Activated T-cell treated with anti-CD3 and anti-CD28 coated beads, Interleukin-2, amount 50 U/mL, for 1 hour (primary cell): ENCODE measurements at regions not wholly inside any gene's neighbourhood (a gene's known extent, or its start where the extent isn't known, plus 50 kb on each side); places are given as distances from the start of the nearest gene placed in this dataset.
"Not testable (repeated sequence)": the region's sequence is repeated elsewhere in the genome, so short reads cannot be mapped to it uniquely, and the experiment has no call there.

ENCODE experiments used
- DNase-seq: peaks from one replicate; pipeline ENCODE4 v3.0.0-alpha.2; 2020

DNA sequence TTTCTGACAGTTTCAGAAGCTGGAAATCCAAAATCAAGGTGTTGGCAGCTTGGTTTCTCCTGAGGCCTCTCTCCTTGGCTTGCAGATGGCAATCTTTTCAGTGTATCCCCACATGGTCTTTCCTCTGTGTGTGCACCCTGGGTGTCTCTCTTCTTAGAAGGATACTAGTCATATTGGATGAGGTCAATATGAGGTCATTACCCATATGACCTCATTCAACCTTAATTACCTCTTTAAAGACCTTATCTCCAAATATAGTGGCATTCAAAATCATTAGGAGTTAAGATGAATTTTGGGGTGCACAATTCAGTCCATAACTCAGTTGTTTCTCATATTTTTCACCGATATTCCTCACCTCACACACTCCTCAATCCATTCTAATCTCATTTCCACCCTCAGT is 92.4 kb upstream of the TGM3 start:
- no peak for DNase-seq

DNA sequence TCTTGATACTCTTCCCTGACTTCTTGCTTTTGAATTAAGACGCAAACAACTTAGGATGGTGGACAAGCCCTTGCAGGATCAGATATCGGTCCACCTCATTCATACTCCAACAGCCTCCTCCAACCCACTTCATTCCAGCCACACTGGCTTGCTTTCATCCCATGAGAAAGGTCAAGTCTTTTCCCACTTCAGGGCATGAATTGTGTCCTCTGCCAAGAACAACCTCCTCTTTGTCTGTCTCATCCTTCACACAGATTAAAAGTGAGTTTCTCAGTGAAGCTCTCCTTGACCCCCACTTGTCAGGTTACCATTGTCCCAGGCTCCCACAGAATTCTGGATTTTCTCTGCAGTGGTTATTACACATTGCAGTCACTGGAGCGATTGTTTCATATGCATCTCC is 91.8 kb upstream of the TGM3 start:
- no peak for DNase-seq

DNA sequence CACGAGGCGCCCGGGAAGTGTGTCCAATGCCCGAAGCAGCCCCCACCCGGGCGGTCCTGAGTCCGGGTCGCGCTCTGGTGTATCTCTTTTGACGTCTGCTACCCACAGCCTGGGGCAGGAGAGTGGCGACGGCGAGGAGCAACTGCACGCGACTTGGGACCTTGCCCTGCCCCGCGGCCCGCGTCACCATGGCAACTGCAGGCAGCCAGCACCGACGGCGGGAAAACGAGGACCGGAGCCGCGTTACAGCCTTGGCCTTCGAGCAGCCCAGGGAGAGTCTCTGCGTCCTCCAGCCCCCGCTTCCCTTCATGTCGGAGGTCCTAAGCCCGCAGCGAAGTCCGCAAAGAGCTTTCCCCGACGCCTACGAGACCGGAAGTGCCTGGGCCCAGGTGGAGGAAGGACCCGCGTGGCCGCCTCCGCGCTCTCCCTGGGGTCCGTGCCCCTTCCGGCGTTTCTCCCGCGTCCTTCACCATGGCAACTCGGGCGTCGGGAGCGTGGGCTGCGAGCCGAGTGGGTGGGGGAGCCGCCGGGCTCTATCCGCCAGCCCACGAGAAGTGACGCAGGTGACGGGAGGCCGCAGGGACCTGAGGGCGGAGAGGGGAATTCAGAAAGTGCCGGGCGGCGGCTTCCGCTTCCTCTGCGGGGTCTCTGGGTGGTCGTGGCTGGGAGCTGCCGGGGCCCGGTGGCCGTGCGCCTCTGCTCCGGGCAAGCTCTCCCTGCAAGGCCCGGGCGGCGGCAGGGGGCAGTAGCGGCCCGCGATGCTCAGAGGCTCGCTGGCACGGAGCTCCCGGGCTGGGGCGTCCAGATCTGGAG is 88.6 kb upstream of the TGM3 start:
- DNase-seq, result peak; percentile 67

DNA sequence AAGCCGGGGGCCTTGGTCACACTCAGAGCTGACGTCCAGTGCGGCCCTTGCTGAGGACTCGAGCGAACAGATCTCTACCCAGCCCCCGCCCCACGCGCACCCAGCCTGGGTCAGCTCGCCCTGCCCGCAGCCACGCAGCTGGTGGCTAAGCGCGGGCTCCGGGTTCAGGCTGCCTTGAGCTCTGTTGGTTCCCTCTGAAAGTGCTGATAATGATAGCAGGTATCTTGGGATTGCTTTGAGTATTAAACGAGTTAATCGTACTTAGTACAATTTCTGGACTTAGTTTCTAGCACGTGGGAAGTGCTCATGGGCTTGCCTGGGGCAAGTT is 88.1 kb upstream of the TGM3 start:
- no peak for DNase-seq

DNA sequence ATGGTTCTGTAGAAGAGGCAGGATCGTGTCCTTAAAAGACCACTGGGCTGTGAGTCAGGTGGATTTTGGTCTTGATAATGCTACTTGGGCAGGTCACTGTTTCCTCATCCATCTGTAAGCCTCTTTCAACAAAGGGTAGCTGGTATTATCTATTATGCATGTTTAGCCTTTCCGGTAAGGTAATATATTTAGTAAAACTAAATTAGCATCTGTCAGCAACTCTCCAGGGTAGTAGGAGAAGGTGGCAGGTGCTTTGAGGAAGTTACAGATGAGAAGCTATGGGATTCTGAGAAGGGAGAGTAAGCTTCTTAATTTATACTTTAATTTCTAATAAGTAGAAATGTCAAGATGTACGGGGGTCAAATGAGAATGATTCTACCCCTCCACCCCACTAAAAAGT is 86.9 kb upstream of the TGM3 start:
- DNase-seq, result no peak

DNA sequence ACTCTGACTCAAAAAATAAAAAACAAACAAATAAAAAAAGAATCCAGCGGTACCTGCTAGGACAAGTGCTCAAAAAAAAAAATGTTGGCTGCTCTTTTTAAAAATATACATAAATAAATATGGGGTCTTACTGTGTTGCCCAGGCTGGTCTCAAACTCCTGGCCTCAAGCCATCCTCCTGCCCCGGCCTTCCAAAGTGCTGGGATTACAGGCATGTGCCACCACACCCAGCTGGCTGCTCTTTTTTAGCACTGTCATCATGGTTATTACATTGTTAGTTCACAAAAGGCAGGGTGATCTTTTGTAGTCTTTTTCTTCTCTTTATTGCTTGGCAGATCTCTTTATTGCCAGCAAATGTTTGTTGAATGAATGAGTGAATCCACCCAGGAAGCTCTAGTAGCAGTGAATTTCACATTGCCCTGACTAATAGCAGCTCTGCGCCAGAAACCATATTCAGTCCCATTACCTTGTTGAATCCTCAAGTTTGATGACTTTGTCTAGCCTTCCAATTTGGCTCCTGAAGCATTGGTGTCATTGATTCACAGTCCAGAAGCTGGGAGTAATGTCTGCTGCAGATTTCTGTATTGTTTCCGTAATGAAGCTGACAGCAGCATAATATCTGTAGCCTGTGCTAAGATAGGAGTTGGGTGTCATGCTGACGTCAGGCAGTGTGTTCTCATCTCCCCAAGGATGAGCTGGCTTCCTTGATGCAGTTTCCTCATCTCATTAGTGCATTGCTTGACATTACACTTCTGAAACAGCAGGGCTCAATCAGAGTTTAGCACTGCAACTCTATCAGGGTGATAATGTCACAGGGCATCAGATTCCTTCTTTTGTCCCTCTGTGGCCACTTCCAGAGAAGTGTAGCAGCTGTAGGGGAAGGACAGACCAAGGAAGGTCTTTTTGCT is 84.9 kb upstream of the TGM3 start:
- no peak for DNase-seq

DNA sequence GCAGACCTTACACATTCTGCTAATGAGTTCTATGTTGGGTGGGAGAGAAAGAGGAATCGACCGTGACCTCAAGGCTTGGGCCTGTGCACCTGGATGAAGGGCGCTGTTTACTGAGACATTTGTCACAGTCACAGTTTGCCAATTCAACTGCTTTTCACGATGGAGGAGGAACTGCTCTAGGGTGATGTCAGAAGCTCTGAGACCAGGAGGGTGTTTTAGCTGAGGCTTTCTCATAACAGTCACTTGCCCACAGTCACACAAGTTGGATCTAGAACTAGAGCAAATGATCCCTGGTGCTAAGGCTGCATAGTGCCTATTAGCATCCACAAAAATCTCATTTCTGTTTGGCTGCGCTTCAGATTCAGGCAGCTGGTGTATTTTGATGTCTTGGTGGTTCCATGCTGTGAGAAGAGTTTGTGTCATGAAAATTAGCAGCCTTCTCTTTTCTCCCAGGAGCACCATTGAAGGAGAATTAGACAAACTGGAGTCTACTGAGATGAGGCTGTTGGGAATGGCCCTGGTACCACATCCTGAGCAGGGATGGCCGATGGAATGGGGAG is 83.3 kb upstream of the TGM3 start:
- no peak for DNase-seq

DNA sequence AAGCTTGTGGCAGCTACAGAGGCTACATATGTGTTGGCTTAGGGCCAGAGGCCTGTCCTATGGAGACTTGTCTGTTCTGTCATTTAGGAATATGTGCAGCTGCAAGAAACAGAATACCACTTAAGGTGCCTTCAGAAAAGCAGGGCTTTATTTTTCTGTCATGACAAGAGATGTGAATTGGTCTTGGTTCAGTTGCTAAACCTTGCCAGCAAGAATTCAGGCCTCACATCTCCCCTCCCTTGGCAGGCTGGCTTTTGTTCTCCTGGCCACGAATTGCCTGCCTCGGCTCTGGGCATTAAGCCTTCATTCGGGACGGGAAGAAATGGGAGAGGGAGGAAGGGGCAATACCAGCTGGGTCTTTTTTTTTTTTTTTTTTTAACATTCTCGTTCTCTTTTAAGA is 82.4 kb upstream of the TGM3 start:
- no peak for DNase-seq

DNA sequence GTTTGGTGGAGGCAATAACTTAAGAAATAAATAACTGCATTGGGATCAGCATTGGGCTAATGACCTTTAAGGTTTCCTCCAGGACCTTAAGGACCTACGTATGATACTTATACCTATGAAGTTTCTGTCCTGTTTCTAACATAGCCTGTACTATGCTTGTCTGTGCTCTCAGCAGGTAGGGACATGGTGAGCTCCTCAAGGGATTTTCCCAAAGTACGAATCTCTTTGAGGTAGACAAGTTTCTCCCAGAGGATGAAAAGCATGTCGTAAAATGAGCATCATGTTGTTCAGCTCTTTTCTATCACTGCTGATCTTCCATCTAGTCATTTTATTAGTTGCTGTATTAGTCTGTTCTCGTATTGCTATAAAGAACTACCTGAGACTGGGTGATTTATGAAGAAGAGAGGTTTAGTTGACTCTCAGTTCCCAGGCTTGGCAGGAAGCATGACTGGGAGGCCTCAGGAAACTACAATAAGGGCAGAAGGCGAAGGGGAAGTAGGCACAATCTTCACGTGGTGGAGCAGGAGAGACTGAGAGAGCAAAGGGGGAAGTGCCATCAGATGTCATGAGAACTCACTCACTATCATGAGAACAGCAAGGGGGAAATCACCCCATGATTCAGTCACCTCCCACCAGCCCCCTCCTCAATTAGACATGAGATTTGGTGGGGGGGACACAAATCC is 77.8 kb upstream of the TGM3 start:
- no peak for DNase-seq

DNA sequence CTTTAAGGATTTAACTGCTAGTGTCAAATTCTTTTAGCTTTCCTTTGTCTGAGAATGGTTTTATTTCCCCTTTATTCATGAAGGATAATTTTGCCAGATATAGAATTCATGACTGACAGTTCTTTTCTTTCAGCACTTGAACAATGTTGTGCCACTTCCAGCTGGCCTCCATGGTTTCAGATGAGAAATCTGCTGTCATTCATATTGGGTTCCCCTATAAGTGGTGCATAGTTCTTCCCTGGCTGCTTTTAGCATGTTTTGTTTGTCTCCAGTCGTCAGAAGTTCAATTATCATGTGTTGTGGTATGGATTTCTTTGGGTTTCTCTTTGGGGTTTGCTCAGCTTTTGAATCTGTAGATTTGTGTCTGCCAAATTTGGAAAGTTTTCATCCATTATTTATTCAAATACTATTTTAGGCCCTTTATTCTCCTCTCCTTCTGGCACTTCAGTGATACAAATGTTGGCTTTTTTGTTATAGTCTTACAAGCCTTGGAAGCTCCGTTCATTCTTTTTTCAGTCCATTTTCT is 76.3 kb upstream of the TGM3 start:
- no peak for DNase-seq

DNA sequence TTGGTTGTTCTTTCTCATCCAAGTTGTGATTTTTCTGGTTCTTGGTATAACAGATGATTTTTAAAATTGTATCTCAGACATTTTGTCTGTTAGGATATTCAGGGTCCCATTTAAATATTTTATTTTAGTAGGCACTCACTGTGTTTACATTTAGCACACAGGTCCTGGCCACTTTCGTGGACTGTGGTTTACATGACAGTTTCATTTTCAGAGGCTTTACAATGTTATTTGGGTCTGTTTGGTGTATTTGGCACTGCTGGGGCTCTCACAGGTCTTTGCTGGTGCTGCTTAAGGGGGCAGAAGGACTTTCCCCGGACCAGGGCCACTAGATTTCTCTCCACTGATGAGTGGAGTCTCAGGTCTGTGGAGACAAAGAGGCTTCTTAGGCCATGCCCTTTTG is 75.5 kb upstream of the TGM3 start:
- DNase-seq, result no peak

DNA sequence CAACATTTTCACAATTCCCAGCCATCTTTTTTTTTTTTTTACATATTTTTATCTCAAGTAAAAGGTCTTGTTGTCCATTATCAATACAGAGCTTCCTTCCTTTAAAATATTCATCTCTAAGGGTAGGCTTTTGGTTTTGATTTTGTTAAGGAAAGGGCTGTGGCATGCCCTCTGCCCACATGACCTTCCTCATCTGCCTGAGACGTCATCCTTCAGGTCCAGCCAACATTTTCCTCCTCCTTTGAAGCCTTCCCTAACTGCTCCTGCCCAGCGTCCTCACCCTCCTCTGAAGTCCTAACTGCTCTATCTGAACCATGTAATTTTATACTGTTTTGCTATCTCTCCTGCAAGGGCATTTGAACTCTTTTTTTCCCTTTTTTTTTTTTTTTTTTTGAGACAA is 73.9 kb upstream of the TGM3 start:
- no peak for DNase-seq

DNA sequence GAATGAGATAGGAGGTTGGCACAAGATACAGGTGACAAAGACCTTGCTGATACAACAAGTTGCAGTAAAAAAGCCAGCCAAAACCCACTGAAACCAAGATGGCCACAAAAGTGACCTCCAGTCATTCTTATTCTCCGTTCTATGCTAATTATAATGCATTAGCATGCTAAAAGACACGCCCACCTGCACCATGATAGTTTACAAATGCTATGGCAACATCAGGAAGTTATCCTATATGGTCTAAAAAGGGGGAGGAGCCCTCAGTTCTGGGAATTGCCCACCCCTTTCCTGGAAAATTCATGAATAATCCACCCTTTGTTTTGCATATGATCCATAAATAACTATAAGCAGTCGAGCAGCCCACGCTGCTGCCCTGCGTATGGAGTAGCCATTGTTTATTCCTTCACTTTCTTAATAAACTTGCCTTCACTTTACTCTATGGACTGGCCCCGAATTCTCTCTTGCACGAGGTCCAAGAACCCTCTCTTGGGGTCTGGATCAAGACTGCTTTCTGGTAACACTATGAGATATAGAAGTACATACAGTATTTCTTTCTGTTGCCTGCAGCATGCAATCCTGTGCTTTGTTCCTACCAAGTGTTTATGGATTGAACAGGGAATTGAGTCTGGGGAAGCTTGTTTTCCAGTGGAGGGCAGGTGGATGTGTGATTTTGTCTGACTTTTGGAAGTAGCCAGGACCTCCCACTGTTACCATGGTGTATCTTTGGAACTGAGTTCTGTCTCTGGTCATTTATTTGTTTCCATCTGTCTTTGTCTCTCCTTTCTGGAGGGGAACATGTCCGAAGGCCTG is 72.0 kb upstream of the TGM3 start:
- no peak for DNase-seq

DNA sequence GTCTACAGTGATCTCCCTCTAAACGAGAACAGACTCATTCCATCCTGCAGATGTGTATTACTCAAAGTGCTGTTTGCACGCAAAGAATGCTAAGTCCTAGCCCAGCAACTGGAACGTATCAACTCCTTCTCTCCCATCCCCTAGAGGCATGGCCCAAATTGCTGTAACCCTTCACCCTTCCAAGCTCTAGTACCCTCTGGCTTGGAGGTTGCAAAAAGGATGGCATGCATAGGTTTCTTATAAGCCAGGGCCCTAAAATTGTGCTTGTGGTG is 71.5 kb upstream of the TGM3 start:
- no peak for DNase-seq

DNA sequence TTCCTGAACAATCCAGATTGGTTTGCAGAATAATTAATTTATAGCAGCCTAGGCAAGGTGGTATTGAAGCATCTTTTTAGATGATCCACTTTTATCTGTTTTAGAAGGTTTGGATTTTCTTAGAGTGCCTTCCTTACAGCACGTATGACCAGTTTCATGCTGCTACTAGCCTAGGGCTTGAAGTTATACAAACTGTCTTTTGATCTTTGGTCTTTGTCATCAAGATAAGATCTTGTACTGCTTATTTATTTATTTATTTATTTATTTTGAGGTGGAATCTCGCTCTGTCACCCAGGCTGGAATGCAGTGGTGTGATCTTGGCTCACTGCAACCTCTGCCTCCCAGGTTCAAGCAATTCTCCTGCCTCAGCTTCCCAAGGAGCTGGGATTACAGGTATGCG is 68.5 kb upstream of the TGM3 start:
- not testable (repeated sequence) for DNase-seq

DNA sequence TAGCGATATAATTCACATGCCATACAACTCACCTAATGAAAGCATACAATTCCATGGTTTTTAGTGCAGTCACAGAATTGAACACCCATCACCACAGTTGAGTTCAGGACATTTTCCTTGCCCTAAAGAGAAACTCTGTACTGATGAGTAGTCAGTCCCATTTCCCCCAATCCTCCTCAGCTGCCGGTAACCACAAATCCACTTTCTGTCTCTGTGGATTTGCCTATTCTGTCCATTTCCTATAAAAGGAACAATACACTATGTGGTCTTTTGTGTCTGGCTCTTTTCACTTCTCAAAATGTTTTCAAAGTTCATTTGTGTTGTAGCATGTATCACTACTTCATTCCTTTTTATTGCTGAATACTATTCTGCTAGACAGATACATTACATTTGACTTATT is 67.9 kb upstream of the TGM3 start:
- no peak for DNase-seq

DNA sequence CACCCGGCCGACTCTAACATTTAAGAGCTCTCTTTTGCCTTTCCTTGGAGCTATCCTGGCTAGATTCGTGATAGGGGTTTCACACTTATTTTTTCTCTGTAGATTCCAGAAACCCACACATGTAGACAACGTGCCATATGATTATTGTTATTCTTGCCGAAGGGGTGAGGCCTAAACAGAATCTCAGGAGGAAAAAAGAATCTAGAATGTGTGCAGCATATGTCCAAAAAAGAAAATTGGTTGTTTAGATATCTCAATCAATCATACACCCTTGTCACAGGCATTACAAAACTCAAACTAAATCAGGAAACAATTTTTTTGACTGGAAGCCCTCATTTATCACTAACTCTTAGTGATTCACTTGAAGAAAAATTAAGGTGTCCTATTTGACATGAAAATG is 66.9 kb upstream of the TGM3 start:
- no peak for DNase-seq

DNA sequence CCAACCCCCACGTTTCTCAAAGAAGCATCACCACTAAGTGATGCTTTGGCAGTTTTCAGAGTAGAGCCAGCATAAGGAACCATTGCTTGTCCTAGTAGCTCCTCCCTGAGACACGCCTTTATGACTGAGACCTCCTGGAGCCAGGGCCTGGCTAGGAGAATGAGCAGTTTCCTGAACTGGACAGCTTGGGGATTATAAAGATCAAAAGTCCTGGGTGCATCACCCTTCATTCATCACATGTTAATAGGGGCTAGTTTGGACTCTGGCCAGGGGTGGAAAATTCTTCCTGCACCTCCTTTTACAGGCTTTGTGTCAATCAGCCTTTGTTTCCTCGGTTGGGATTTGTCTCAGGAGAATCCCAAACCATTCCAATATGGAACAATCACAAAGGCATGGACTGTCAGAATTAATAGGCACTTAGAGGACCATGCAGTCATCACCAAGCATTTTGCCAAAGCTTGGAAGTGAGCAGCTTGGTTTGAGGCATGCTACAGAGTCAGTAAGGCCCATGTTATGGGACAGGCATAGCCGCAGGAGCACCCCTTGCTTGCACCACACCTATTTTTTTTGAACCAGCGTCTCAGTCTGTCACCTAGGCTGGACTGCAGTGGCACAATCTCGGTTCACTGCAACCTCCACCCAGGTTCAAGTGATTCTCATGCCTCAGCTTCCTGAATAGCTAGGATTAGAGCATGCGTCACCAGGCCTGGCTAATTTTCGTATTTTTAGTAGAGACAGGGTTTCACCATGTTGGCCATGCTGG is 64.9 kb upstream of the TGM3 start:
- DNase-seq, result no peak

DNA sequence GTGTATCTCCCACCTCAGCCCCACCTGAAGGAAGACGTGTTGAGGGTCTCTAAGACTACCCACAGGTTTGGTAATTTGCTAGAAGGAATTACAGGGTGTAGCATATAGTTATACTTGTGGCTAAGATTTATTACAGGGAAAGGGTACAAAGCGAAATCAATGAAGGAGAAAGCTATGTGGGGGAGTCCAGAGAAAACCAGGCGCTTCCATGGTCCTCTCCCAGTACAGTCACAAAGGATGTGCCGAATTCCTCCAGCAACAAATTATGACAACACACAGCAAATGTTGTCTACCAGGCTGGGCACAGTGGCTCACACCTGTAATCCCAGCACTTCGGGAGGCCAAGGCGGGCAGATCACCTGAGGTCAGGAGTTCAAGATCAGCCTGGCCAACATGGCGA is 64.1 kb upstream of the TGM3 start:
- no peak for DNase-seq

DNA sequence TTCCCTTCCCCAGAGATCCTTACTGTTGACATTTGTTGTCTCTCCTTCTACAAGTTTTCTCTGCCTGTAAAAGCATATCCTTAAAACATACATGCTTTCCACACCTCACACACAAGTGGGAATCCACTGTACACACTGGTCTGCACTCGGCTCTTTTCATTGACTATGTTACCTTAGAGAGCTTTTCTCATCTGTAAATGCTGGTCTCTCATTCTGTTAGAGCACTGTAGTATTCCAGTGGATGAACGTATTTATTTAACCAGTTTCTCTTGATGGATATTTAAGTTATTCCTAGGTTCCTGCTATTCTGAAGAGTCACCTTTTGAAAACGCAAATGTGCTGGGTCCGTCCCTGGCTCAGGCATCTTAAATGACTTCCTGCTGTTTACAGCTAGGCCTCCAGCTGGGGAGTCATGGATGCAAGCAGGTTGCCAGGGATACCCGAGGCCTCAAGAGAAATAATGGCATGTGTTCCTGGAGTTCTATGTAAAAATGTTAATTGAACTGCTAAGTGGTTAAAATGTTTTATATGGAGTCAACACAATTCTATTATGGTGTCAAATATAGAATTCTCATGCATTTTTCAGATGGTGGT is 61.1 kb upstream of the TGM3 start:
- DNase-seq, result no peak

DNA sequence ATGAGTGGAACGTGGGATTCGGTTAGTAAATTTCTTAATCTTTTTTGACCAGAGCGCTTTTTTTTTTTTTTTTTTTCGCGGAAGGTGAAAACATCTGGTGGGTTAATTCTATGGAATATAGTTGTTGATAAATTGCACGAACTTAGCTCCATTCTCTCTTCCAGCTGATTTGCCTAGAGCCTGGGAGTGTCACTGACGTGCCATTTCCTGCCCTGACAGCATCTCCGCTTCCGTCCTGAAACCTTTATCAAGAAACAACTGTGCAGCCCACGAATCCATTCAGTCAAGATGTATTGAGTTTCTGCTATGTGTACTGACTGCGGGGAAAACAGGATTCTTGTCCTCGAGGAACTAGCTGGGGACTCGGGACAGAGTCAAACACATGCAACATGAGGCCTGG is 59.5 kb upstream of the TGM3 start:
- no peak for DNase-seq

DNA sequence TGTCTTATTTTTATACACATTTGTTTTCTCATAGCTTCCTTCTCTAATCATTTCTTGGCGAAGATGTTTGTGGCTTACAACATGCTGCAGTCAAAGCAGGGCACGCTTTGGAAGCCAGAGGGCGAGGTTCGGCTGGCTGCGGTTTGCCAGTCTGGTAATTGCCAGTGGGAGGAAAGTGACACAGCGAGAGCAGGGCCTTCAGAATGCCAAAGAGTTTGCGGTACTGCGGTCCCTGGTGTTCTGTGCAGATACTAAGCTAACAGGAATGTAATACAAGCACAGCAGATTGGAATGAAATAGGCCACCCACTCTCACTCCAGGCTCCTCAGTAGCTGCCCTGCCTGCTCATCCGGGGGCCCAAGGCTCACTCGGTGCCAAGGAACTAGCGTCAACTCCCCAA is 58.7 kb upstream of the TGM3 start:
- DNase-seq, result no peak
